ENCODE measurements at regions not wholly inside any gene's neighbourhood (a gene's known extent, or its start where the extent isn't known, plus 50 kb on each side); places are given as distances from the start of the nearest gene placed in this dataset.

DNA sequence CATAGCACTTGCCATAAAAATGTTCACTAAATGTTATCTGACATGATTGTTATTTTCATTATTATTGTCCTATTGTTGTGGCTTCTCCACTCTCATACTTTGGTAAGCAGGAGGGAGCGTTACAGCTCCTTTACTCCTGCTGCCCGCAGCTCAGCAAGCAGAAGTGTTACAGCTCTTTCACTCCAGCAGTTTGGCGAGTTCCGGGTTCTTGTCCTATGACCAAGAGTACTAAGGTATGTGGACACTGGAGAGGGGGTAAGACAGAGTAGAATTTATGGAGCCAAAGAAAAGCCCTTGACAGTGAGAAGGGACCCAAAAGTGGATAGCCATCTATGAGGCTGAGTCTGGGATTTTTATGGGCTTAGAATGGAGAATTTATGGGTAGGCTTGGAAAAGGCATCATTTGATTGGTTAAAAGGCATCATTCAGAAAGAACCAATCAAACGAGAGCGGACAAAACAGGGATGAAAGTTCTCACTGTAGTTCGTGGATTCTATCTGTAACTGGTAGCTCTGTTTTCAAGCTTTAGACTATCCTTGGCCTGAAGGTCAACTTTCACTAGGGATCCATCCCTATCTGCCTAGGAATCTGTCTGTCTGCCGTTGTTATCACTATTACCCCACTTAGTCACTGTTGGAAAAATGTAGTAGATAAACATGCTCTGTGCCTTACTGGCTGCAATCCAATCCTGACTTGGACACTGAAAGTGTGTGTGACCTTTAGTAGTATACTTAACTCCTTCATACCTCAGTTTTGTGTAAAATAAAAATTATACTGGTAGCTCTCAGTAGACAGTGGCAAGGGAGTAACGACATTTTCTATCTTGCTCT, 545.6 kb upstream of the LCORL start:
- TF ChIP-seq SIN3A (IDR thresholded peaks at IDR 0.05; ENCODE audit: borderline replicate concordance, insufficient read depth, low read length): no peak; the same call in 1 of the 2 replicates
- TF ChIP-seq POLR2AphosphoS5 (IDR thresholded peaks at IDR 0.05; ENCODE audit: low read depth, low read length): no peak
- no peak for TF ChIP-seq TAF1 (IDR thresholded peaks at IDR 0.05; ENCODE audit: borderline replicate concordance, insufficient read depth, low read length)

Measured in PFSK-1 (cell line).